OCI-LY3 (cell line): ENCODE measurements at regions not wholly inside any gene's neighbourhood (a gene's known extent, or its start where the extent isn't known, plus 50 kb on each side); places are given as distances from the start of the nearest gene placed in this dataset.

Experiments
- H2AFZ ChIP-seq: fragments of 200-600, 300-600 bp; shearing (Covaris generic); 2 replicates; pipeline ENCODE4 v1.6.0; 2014; ENCODE audit warnings: antibody characterized with exemption, low read depth, low read length
- H3K27ac ChIP-seq: fragments of 200-600, 300-600 bp; sonication (generic); 2 replicates; pipeline ENCODE4 v1.5.1; 2014; ENCODE audit warnings: mild to moderate bottlenecking, low read length, moderate library complexity, mixed read lengths
- H3K27me3 ChIP-seq: fragments of 200-600, 300-600 bp; sonication (generic); 2 replicates; pipeline ENCODE4 v1.6.1; 2014; ENCODE audit warnings: low read depth, low read length, mixed read lengths
- H3K36me3 ChIP-seq: fragments of 200-600, 300-600 bp; sonication (generic); replicated peaks from 2 replicates; pipeline ENCODE3; 2014; ENCODE audit warnings: low read depth, low read length, mixed read lengths
- H3K4me1 ChIP-seq: fragments of 300-600, 200-600 bp; sonication (generic); 2 replicates; pipeline ENCODE4 v1.6.1; 2014; ENCODE audit warnings: low read length, mixed read lengths
- H3K4me2 ChIP-seq: fragments of 200-600, 300-600 bp; sonication (generic); 2 replicates; pipeline ENCODE4 v1.6.1; 2014; ENCODE audit warnings: low read length, mixed read lengths
- H3K4me3 ChIP-seq: fragments of 300-600, 200-600 bp; sonication (generic); 2 replicates; pipeline ENCODE4 v1.5.1; 2014; ENCODE audit warnings: antibody characterized with exemption, mild to moderate bottlenecking, low read length, moderate library complexity
- H3K79me2 ChIP-seq: fragments of 300-600, 200-600 bp; shearing (Covaris generic); 2 replicates; pipeline ENCODE4 v1.6.1; 2014; ENCODE audit warnings: mild to moderate bottlenecking, low read length, mixed read lengths
- H3K9ac ChIP-seq: fragments of 300-600, 200-600 bp; shearing (Covaris generic); 2 replicates; pipeline ENCODE4 v1.6.0; 2014; ENCODE audit warnings: mild to moderate bottlenecking, low read length, moderate library complexity
- H3K9me3 ChIP-seq: fragments of 200-600, 300-600 bp; shearing (Covaris generic); 2 replicates; pipeline ENCODE4 v1.6.1; 2014; ENCODE audit warnings: low read length, mixed read lengths; ENCODE audit not compliant: insufficient read depth
- H4K20me1 ChIP-seq: fragments of 200-600, 300-600 bp; sonication (generic); 2 replicates; pipeline ENCODE4 v1.6.1; 2016; ENCODE audit warnings: low read length, mixed read lengths; ENCODE audit not compliant: insufficient read depth
- EZH2phosphoT487 ChIP-seq: fragments of 200-600 bp; shearing (Covaris generic); IDR thresholded peaks from 2 replicates; pipeline ENCODE4 v1.6.1; 2018; ENCODE audit warnings: antibody characterized with exemption, mixed run types, low read depth
- TF ChIP-seq, protein P1 (sequence below): fragments of 200-600, 300-600 bp; sonication (generic); IDR thresholded peaks from 2 replicates; pipeline ENCODE4 v1.5.1; 2014; ENCODE audit warnings: antibody characterized with exemption, low read length, low read depth

DNA sequence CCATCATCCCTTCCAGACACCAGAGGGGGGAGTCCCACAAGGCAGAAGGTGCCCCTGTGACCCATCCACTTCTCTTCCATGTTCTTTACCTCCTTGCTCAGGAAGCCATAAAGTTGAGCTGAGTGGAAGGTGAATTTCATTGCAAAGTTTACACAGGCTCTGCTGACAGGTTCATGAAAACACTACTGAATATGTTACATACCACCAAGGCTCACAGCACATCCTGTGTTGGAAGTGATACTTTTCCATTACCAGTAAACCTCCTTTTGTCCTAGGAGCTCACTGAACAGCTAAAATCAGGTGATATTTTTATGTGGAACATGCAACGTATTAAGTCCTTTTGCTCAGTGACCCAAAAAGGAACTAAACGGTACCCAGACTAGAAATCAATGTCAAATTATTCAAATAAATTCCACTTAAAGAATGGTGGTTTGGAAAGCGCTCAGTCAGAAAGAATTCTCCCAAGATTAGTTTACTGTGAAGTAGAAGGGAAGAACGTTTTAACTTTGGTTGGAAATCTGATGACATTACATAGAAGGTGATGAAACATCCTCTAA lies 196.2 kb upstream of the NUDT4 start:
- Histone ChIP-seq H3K4me3 (no peak overlapping the region), H3K79me2 (no peaks in the 10 kb centered on the region), H3K9ac (no peak overlapping the region), H3K9me3 (peaks cover 8% of the 10 kb centered on the region; the same call in 1 of the 2 replicates), H4K20me1 (no peaks in the 10 kb centered on the region), H3K27me3 (peaks cover 19% of the 10 kb centered on the region), H3K4me2 (no peak overlapping the region), H3K4me1 (peaks cover 18% of the 10 kb centered on the region), H3K27ac (no peak overlapping the region), H2AFZ (no peak overlapping the region), H3K36me3 (no peaks in the 10 kb centered on the region)
- TF ChIP-seq, protein P1, sequence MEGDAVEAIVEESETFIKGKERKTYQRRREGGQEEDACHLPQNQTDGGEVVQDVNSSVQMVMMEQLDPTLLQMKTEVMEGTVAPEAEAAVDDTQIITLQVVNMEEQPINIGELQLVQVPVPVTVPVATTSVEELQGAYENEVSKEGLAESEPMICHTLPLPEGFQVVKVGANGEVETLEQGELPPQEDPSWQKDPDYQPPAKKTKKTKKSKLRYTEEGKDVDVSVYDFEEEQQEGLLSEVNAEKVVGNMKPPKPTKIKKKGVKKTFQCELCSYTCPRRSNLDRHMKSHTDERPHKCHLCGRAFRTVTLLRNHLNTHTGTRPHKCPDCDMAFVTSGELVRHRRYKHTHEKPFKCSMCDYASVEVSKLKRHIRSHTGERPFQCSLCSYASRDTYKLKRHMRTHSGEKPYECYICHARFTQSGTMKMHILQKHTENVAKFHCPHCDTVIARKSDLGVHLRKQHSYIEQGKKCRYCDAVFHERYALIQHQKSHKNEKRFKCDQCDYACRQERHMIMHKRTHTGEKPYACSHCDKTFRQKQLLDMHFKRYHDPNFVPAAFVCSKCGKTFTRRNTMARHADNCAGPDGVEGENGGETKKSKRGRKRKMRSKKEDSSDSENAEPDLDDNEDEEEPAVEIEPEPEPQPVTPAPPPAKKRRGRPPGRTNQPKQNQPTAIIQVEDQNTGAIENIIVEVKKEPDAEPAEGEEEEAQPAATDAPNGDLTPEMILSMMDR, result no peak
- no peak for TF ChIP-seq EZH2phosphoT487

DNA sequence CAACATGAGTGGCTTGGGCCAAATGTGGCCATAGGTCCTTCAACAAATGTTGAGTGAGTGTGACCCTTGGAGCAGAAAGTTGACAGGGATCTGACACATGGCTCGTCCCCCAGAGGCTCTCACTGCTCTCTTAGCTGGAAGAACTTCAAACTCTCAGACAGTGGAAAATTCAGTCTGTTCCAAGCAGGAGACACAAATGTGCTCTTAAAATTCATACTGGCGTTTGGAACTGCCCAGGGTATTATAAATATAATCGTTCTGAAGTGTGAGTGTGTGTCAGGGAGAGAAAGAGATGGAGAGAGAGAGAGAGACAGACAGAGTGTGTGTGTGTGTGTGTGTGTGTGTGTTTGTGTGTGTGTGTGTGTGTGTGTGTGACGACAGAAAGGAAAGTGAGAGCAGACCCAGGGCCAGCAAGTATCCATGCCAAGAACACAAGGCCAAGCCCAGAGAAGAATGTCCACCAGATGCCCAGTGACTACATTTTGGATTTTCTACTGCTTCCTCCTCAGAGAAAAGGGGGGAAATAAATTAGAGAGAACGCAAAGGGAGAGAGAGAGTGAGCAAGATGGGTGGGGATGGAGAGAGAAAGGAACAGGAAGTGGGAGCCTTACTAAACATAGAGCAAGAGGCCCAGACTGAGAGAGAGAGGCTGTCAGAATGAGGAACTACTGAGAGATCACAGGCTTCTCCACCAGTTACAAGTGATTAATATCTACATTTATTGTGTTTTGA lies 193.6 kb upstream of the NUDT4 start:
- Histone ChIP-seq H3K4me2 (peak overlapping the region; percentile 36), H3K4me3 (peak overlapping the region; percentile 4; the same call in 1 of the 2 replicates), H3K9ac (peak overlapping the region; percentile 22; the same call in 1 of the 2 replicates), H3K27ac (peak overlapping the region; percentile 51), H3K27me3 (peaks cover 19% of the 10 kb centered on the region), H3K36me3 (no peaks in the 10 kb centered on the region), H4K20me1 (no peaks in the 10 kb centered on the region), H3K9me3 (no peaks in the 10 kb centered on the region), H2AFZ (peak overlapping the region; percentile 77), H3K4me1 (peaks cover 15% of the 10 kb centered on the region), H3K79me2 (no peaks in the 10 kb centered on the region)
- TF ChIP-seq EZH2phosphoT487, result no peak
- TF ChIP-seq, protein P1, result no peak

DNA sequence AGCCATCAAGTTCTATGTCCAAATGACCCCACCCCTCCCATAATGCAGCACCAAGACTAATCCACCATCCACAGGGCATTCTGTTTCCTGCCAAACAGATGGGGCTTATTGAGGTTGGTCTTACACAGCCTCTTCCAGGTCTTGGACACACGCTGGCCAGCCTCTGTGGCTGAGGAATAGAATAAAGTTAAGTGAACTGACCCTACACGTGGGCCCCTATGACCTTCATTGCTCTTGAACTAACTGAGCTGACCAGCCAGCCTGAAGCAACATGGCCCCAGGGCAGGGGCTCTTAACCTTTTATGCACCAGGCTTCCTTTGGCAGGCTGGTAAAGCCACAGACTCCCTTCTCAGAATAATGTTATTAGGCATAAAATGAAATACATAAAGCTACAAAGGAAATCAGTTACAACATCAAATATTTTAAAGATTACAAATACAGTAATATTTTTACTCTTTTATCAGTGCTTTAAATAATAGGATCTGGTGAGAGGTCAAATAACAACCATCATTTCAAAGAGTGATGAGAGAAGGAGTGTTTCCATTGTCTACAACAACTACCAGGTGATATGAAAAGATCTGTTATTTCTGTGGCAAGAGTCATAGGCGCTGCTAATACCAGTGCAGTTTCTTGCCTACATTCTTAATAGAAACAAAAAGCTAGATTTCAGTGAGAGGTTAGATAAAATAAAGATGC lies 192.9 kb upstream of the NUDT4 start:
- Histone ChIP-seq H3K27me3 (peaks cover 19% of the 10 kb centered on the region), H2AFZ (peak overlapping the region; percentile 77), H3K36me3 (no peaks in the 10 kb centered on the region), H3K4me3 (peak overlapping the region; percentile 4; the same call in 1 of the 2 replicates), H3K9me3 (no peaks in the 10 kb centered on the region), H3K9ac (peak overlapping the region; percentile 22; the same call in 1 of the 2 replicates), H3K27ac (peak overlapping the region; percentile 51), H3K4me1 (peaks cover 15% of the 10 kb centered on the region), H3K4me2 (peak overlapping the region; percentile 36), H4K20me1 (no peaks in the 10 kb centered on the region), H3K79me2 (no peaks in the 10 kb centered on the region)
- TF ChIP-seq, protein P1, result no peak
- TF ChIP-seq EZH2phosphoT487, result no peak

DNA sequence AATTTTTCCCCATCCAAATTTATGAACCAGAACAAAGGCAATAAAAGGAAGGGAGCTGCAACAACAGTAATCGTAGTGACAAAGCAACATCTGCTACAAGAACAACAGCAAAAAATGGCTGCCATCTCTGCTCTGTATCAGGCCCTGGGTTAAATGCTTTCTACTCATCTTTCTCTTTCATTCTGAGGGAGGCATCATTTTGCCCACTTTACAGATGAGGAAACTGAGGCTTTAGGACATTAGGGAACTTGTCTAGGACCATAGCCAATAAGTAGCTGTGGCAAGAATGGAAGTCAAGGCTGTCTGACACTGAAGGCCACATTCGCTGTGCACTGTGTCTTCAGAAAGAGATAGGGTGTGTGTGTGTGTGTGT lies 192.4 kb upstream of the NUDT4 start:
- peaks cover 15% of the 10 kb centered on the region for H3K4me1 ChIP-seq
- no peaks in the 10 kb centered on the region for H4K20me1 ChIP-seq
- no peak overlapping the region for H3K4me2 ChIP-seq
- no peaks in the 10 kb centered on the region for H3K9me3 ChIP-seq
- H3K36me3 ChIP-seq, result no peaks in the 10 kb centered on the region
- H3K9ac ChIP-seq, result no peak overlapping the region
- H3K27ac ChIP-seq, result no peak overlapping the region
- no peak overlapping the region for H3K4me3 ChIP-seq
- no peaks in the 10 kb centered on the region for H3K79me2 ChIP-seq
- peaks cover 19% of the 10 kb centered on the region for H3K27me3 ChIP-seq
- no peak overlapping the region for H2AFZ ChIP-seq
- TF ChIP-seq, protein P1, result no peak
- TF ChIP-seq EZH2phosphoT487, result no peak
